Cardiac fibroblast (primary cell): ENCODE measurements at regions not wholly inside any gene's neighbourhood (a gene's known extent, or its start where the extent isn't known, plus 50 kb on each side); places are given as distances from the start of the nearest gene placed in this dataset.
A peak's percentile ranks its signal among the peaks of the same experiment; 100 is the strongest.

Experiments used
- DNase-seq, 2 donors: peaks; one replicate each; pipeline versions ENCODE4 v3.0.0 to v3.0.0-alpha.2; 2010; ENCODE audit warnings: low read depth in 2 of 2
- H3K4me3 ChIP-seq, 2 donors: replicated peaks in 1 of 2; 1 replicate in 1 of 2; 2 replicates in 1 of 2; pipeline ENCODE4 v1.5.1; 2011; ENCODE audit warnings: low read depth in 2 of 2, low read length in 2 of 2, mild to moderate bottlenecking in 2 of 2, moderate library complexity in 1 of 2
- CTCF ChIP-seq: IDR thresholded peaks from one replicate; pipeline ENCODE4 v1.5.1; 2011; ENCODE audit warnings: low read depth, mild to moderate bottlenecking, low read length, inconsistent platforms

- no peak for DNase-seq
- no peak overlapping the region for H3K4me3 ChIP-seq
- no peak for TF ChIP-seq CTCF
Measured at GRCh38 chr1:194277927-194278326, 1091.5 kb upstream of the B3GALT2 start.

GRCh38 chr1:194273660-194274059, 1087.2 kb upstream of the B3GALT2 start:
- no peak for DNase-seq
- TF ChIP-seq CTCF: no peak

GRCh38 chr1:194268839-194269238, 1082.4 kb upstream of the B3GALT2 start:
- H3K4me3 ChIP-seq: no peak overlapping the region
- no peak for TF ChIP-seq CTCF
- DNase-seq: no peak

More at GRCh38 chr1:194273660-194274059, 1087.2 kb upstream of the B3GALT2 start:
- no peak overlapping the region for H3K4me3 ChIP-seq

GRCh38 chr1:194267021-194267420, 1080.6 kb upstream of the B3GALT2 start:
- no peak for DNase-seq
- TF ChIP-seq CTCF: no peak
- H3K4me3 ChIP-seq: no peak overlapping the region

- H3K4me3 ChIP-seq: no peak overlapping the region
Measured at GRCh38 chr1:194256010-194256409, 1069.6 kb upstream of the B3GALT2 start.

GRCh38 chr1:194252199-194252598, 1065.8 kb upstream of the B3GALT2 start:
- TF ChIP-seq CTCF: no peak
- DNase-seq: peak in 1 of 2 donors; percentile 3
- no peak overlapping the region for H3K4me3 ChIP-seq

More at GRCh38 chr1:194256010-194256409, 1069.6 kb upstream of the B3GALT2 start:
- no peak for DNase-seq
- no peak for TF ChIP-seq CTCF

GRCh38 chr1:194241215-194241614, 1054.8 kb upstream of the B3GALT2 start:
- no peak for TF ChIP-seq CTCF
- H3K4me3 ChIP-seq: no peak overlapping the region
- DNase-seq: no peak
